Tibial nerve (tissue), 4 donors: ENCODE measurements at regions not wholly inside any gene's neighbourhood (a gene's known extent, or its start where the extent isn't known, plus 50 kb on each side); places are given as distances from the start of the nearest gene placed in this dataset.

Source experiments
- CTCF ChIP-seq, 5 experiments: fragments of 200-600 bp in 3 of 5; fragments of 450-650 bp in 2 of 5; sonication (generic) in 3 of 5; IDR thresholded peaks; one replicate each; pipeline ENCODE4 v1.5.1; 2016 to 2019; ENCODE audit warnings: antibody characterized with exemption in 5 of 5, mild to moderate bottlenecking in 3 of 5, moderate library complexity in 2 of 5
- EP300 ChIP-seq, 2 donors: sonication (generic); formaldehyde crosslinking; IDR thresholded peaks; one replicate each; pipeline ENCODE4 v1.6.1; 2017; ENCODE audit warnings: antibody characterized with exemption in 2 of 2, mild to moderate bottlenecking in 1 of 2

GRCh38 chr2:103435010-103435409, 673.2 kb downstream of the TMEM182 start:
- TF ChIP-seq CTCF (IDR thresholded peaks at IDR 0.05) (no peak), EP300 (IDR thresholded peaks at IDR 0.05) (no peak)
